Caco-2 (cell line): ENCODE measurements at regions not wholly inside any gene's neighbourhood (a gene's known extent, or its start where the extent isn't known, plus 50 kb on each side); places are given as distances from the start of the nearest gene placed in this dataset.

ENCODE experiments used
- BruUV-seq: library from RNA; stranded (reverse); fragments of 400-500 nt; replicated peaks from 2 replicates; lab custom pipeline; 2021; lab: Mats Ljungman, UMichigan
- CTCF ChIA-PET: fragments of 300-600 bp; sonication (Branson Sonifier 250); formaldehyde crosslinking; loops from one replicate; lab custom pipeline; 2022; ENCODE audit warnings: antibody characterized with exemption; lab: Charles Lee
- POLR2A ChIA-PET: fragments of 300-600 bp; sonication (Branson Sonifier 250); formaldehyde crosslinking; loops from one replicate; lab custom pipeline; 2022; ENCODE audit warnings: antibody characterized with exemption; lab: Charles Lee
- DNase-seq, 2 experiments: peaks; one replicate each; pipeline versions ENCODE4 v3.0.0 to v3.0.0-alpha.2; 2020 to 2022
- H3K27me3 ChIP-seq: replicated peaks from 2 replicates; pipeline ENCODE4 v1.6.0; 2011; ENCODE audit warnings: low read length; ENCODE audit not compliant: control insufficient read depth, insufficient read depth
- H3K36me3 ChIP-seq: 2 replicates; pipeline ENCODE4 v1.5.1; 2011; ENCODE audit warnings: low read length; ENCODE audit not compliant: control insufficient read depth, insufficient read depth
- H3K4me1 ChIP-seq: fragments of 250-450 bp; sonication (Bioruptor Pico); 2 replicates; pipeline ENCODE4 v1.5.1; 2020; ENCODE audit warnings: mild to moderate bottlenecking
- H3K4me3 ChIP-seq: 2 replicates; pipeline ENCODE4 v1.5.1; 2011; ENCODE audit warnings: low read depth, mild to moderate bottlenecking, control low read depth, low read length
- H3K9me3 ChIP-seq: fragments of 250-450 bp; sonication (Bioruptor Pico); 2 replicates; pipeline ENCODE4 v1.5.1; 2020; ENCODE audit warnings: mild to moderate bottlenecking, moderate library complexity
- H3K27ac Mint-ChIP-seq: one replicate; pipeline ENCODE4 v1.8.0; 2022; ENCODE audit warnings: mixed read lengths; ENCODE audit not compliant: unreplicated experiment
- H3K27me3 Mint-ChIP-seq: one replicate; pipeline ENCODE4 v1.8.0; 2022; ENCODE audit warnings: mixed read lengths; ENCODE audit not compliant: insufficient read depth, unreplicated experiment
- H3K36me3 Mint-ChIP-seq: one replicate; pipeline ENCODE4 v1.8.0; 2022; ENCODE audit warnings: mild to moderate bottlenecking, mixed read lengths; ENCODE audit not compliant: insufficient read depth, unreplicated experiment
- H3K4me1 Mint-ChIP-seq: one replicate; pipeline ENCODE4 v1.8.0; 2022; ENCODE audit warnings: low read depth, mixed read lengths; ENCODE audit not compliant: unreplicated experiment
- H3K4me3 Mint-ChIP-seq: one replicate; pipeline ENCODE4 v1.8.0; 2022; ENCODE audit warnings: mild to moderate bottlenecking, moderate library complexity, mixed read lengths; ENCODE audit not compliant: unreplicated experiment
- H3K9me3 Mint-ChIP-seq: one replicate; pipeline ENCODE4 v1.8.0; 2022; ENCODE audit warnings: mixed read lengths; ENCODE audit not compliant: unreplicated experiment
- CTCF ChIP-seq, 2 experiments: fragments of 200-600 bp in 1 of 2; IDR thresholded peaks; 1 replicate in 1 of 2; 2 replicates in 1 of 2; pipeline versions ENCODE4 v1.5.1 to v1.8.0; 2011 to 2022; ENCODE audit warnings: antibody characterized with exemption in 1 of 2, control low read depth in 1 of 2, inconsistent platforms in 1 of 2, low read depth in 1 of 2, low read length in 1 of 2, mild to moderate bottlenecking in 1 of 2, moderate library complexity in 1 of 2; ENCODE audit not compliant: insufficient read depth in 1 of 2, severe bottlenecking in 1 of 2, unreplicated experiment in 1 of 2
- intact Hi-C: fragments of 100-400 bp; cut with micrococcal nuclease; formaldehyde crosslinking; loops from one replicate; pipeline ENCODE4 v1.10.0; 2022; ENCODE audit not compliant: unreplicated experiment

- no peaks in the 10 kb centered on the region for H3K9me3 Mint-ChIP-seq
- no peaks in the 10 kb centered on the region for H3K36me3 ChIP-seq
- H3K27ac Mint-ChIP-seq, result no peak overlapping the region
- H3K4me1 ChIP-seq, result no peaks in the 10 kb centered on the region
- no peaks in the 10 kb centered on the region for H3K36me3 Mint-ChIP-seq
- no peak overlapping the region for H3K4me3 ChIP-seq
- no peaks in the 10 kb centered on the region for H3K27me3 ChIP-seq
- no peak overlapping the region for H3K4me3 Mint-ChIP-seq
- CTCF ChIA-PET, result no interaction called here
- no TSS peak for BruUV-seq
- H3K4me1 Mint-ChIP-seq, result no peaks in the 10 kb centered on the region
- H3K9me3 ChIP-seq, result no peaks in the 10 kb centered on the region
- peaks cover 13% of the 10 kb centered on the region for H3K27me3 Mint-ChIP-seq
- no peak for DNase-seq
- TF ChIP-seq CTCF (IDR thresholded peaks at IDR 0.05; ENCODE audit: insufficient read depth in 1 of 2, low read depth in 1 of 2, low read length in 1 of 2, severe bottlenecking in 1 of 2, unreplicated experiment in 1 of 2), result no peak
- POLR2A ChIA-PET, result no interaction called here
- intact Hi-C loops, result loop anchor here (10.0 kb wide), 1 partner anchor 1524 kb away; no protein-coding TSS in a partner anchor
These were observed 94.1 kb upstream of the PDE4B start for GRCh38 chr1:65698590-65698989.

- H3K27ac Mint-ChIP-seq, result no peak overlapping the region
- DNase-seq, result no peak
- ChIA-PET CTCF (no interaction called here), POLR2A (no interaction called here)
- no peak for TF ChIP-seq CTCF (IDR thresholded peaks at IDR 0.05; ENCODE audit: insufficient read depth in 1 of 2, low read depth in 1 of 2, low read length in 1 of 2, severe bottlenecking in 1 of 2, unreplicated experiment in 1 of 2)
- no peaks in the 10 kb centered on the region for H3K9me3 Mint-ChIP-seq
- H3K36me3 Mint-ChIP-seq, result no peaks in the 10 kb centered on the region
- BruUV-seq, result no TSS peak
- H3K4me1 ChIP-seq, result no peaks in the 10 kb centered on the region
- intact Hi-C loops, result no loop called here
- no peak overlapping the region for H3K4me3 ChIP-seq
- H3K4me1 Mint-ChIP-seq, result no peaks in the 10 kb centered on the region
- H3K4me3 Mint-ChIP-seq, result no peak overlapping the region
- no peaks in the 10 kb centered on the region for H3K9me3 ChIP-seq
- peaks cover 13% of the 10 kb centered on the region for H3K27me3 Mint-ChIP-seq
- no peaks in the 10 kb centered on the region for H3K27me3 ChIP-seq
- no peaks in the 10 kb centered on the region for H3K36me3 ChIP-seq
These were observed 88.8 kb upstream of the PDE4B start for GRCh38 chr1:65703853-65704252.

GRCh38 chr1:65704318-65704717 lies 88.4 kb upstream of the PDE4B start:
- H3K4me1 Mint-ChIP-seq, result no peaks in the 10 kb centered on the region
- no peak for DNase-seq
- Histone ChIP-seq H3K4me3 (no peak overlapping the region), H3K27me3 (no peaks in the 10 kb centered on the region), H3K4me1 (no peaks in the 10 kb centered on the region), H3K9me3 (no peaks in the 10 kb centered on the region), H3K36me3 (no peaks in the 10 kb centered on the region)
- no TSS peak for BruUV-seq
- POLR2A ChIA-PET, result no interaction called here
- TF ChIP-seq CTCF (IDR thresholded peaks at IDR 0.05; ENCODE audit: insufficient read depth in 1 of 2, low read depth in 1 of 2, low read length in 1 of 2, severe bottlenecking in 1 of 2, unreplicated experiment in 1 of 2), result no peak
- no peaks in the 10 kb centered on the region for H3K9me3 Mint-ChIP-seq
- no peak overlapping the region for H3K27ac Mint-ChIP-seq
- no peak overlapping the region for H3K4me3 Mint-ChIP-seq
- H3K27me3 Mint-ChIP-seq, result peaks cover 13% of the 10 kb centered on the region
- CTCF ChIA-PET, result no interaction called here
- intact Hi-C loops, result no loop called here
- H3K36me3 Mint-ChIP-seq, result no peaks in the 10 kb centered on the region
